SHP77 (cell line): ENCODE measurements at regions not wholly inside any gene's neighbourhood (a gene's known extent, or its start where the extent isn't known, plus 50 kb on each side); places are given as distances from the start of the nearest gene placed in this dataset.

Experiments used
- DNase-seq, 2 experiments: peaks; one replicate each; lab custom pipeline; 2025; lab: John Stamatoyannopoulos, UW

DNA sequence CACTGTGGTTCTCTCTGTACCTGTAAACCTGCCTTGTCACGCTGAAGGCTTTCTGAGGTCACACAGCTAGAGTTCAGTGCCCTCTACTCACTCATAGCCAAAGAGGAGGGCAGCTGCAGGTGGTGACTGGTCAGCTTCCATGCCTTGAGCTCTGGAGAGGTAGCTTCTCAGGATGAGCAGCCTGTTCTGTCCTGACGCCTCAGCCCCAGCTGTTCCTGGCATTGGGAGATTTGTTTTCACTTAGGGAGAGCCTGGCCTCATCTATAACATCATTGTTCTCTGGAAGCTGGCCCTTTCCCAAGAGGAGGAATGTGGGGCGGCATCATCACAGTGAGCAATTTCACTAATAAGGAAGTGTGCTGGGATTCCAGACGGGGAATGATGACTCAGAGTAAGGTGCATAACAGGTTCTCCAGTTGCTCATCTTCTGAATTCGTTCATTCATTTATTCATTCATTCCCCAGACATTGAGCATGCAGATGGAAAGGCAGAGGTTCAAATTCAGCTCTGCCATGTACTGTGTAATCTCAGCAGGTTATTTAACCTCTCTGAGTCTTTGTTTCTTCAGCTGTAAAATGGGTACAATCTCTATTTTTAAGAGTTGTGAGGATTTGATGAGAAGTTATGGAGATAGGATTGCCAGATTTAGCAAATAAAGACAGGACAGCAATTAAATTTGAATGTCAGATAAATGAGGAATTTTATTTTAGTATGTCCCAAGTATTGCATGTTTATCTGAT is 255.8 kb upstream of the CRY1 start:
- DNase-seq: no peak

DNA sequence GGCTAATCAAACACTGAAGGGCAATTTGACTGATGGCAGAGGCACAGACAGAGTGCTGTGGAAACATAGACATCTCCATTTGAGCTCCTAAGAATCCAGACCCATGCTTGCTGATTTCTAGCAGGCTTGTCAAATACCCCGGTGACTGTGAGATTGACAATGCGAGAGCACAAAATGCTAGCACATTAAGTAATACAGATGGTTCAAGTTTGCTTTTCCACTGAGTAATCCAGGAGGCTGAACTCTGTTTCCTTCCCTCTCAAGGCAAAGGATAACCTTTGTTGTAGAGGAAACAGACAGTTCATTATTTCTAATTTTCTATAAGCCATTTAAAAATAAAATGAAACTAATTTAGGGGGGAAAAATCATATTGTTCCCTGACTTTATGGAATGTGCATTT is 256.5 kb upstream of the CRY1 start:
- no peak for DNase-seq

DNA sequence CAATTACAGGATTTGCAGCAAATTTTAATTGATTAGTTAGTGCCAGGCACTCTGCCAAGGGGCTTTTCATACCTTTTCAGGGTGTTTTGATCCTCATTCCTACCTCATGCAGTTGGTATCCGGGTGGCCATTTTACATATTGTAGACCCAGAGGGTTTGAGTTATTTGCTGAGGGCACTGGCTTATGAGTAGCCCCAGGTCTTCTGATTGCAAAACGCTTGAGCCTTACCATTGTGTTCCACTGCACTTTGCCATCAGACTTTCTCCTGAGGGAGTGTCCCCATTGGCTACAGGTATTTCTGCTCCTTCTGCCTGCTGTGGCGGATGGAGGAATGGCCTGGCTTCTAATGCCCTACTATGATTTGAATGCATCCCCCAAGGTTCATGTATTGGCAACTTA is 257.8 kb upstream of the CRY1 start:
- no peak for DNase-seq

- no peak for DNase-seq
Measured at GRCh38 chr12:107351713-107352112, 258.4 kb upstream of the CRY1 start.

GRCh38 chr12:107352347-107353081 is 259.2 kb upstream of the CRY1 start:
- no peak for DNase-seq

- no peak for DNase-seq
Measured at GRCh38 chr12:107353312-107353711, 260.0 kb upstream of the CRY1 start.

GRCh38 chr12:107355004-107355565 is 261.7 kb upstream of the CRY1 start:
- DNase-seq: no peak

- DNase-seq: no peak
Measured at GRCh38 chr12:107355612-107356011, 262.3 kb upstream of the CRY1 start.

- no peak for DNase-seq
Measured at GRCh38 chr12:107356266-107356936, 263.1 kb upstream of the CRY1 start.

DNA sequence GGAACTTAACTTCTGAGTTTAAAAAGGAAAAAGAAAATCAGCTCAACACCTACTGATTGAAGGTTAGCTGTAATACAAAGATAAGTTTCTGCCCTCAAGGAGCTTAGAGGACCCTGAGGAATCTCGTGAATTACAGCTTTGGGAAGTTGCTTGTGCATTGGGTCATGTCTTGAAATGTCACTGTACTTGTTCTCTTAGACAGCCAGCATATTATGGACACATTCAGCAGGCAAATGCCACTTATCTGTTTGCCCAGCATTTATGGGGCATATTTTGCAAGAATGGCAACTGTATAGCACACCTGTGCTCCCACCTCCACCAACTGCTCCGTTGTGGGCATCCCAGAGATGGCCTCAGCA is 263.6 kb upstream of the CRY1 start:
- no peak for DNase-seq

DNA sequence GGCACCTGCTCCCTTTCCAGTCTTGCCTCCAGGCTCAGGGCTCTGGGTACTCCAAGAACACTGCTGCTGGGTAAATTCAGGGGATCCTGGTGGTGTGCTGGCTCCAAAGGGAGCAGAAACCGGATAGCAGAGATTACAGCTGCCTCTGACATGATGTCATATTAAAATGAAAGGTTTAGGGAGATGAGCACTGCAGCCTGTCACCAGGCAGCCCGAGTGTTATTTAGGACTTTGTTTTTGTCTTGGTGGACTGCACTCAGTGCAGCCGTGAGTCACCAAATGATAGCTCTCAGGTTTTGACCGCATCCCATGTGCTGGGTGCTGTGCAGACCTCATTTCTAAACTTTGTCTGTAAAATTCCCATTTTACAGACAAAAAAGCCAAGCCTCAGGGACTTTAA is 266.0 kb upstream of the CRY1 start:
- DNase-seq: no peak

- DNase-seq: no peak
Measured at GRCh38 chr12:107360033-107360432, 266.7 kb upstream of the CRY1 start.

GRCh38 chr12:107360482-107360881 is 267.1 kb upstream of the CRY1 start:
- no peak for DNase-seq

- no peak for DNase-seq
Measured at GRCh38 chr12:107361970-107362369, 268.6 kb upstream of the CRY1 start.

DNA sequence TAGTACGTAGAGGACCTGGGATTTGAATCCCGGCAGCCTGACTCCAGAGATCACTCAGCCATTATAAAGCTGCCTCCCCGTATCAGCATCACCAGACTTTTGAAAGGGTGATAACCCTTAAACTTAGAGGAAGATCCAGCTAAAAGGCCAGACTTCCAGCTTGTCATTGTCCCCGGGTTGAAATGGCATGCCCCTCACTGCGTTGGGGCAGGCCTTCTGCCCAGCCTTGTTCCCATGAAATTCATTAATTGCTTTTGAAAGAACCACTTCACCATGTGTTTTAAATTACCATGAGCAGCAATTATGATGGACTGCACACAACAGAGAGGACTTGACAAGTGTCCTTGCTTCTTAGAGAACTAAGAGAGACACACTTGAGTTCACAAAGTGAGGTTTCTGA is 269.6 kb upstream of the CRY1 start:
- no peak for DNase-seq

GRCh38 chr12:107364875-107365518 is 271.6 kb upstream of the CRY1 start:
- no peak for DNase-seq

DNA sequence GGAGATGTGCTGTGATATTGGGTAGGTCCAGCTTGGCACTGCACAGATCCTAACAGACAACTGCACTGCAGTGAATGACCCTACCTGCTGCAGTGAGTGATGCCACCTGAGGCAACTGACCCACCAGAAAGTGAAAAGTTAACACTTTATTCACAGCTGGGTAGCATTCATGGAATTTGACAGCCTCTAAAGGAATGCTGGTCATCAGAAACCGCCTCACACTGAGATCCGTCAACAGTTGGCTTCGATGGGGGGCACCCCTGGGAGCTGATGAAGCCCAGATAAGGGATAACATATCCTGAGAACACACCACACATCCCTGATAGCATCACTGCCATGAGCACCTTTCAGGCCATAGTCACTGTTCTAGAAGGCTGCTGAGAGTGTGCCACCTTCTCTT is 272.4 kb upstream of the CRY1 start:
- no peak for DNase-seq

DNA sequence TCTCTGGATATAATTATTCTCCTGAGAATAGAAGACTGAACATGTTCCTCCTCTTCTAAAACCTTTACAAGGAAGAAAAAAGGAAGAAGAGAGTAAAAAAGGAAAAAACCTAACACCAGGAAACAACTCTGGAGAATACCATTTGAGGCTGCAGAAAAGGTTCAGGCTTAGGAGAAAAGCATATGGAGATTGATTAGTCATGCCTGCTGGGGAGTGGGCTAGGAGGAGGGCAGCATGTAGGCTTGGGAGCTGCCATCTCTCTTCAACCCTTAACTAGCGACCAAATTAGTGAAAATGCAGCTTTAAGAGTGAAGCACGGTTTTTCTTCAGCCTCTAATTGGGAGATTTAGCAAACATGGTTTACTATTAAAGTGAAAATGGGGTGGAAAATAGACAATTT is 273.0 kb upstream of the CRY1 start:
- no peak for DNase-seq

DNA sequence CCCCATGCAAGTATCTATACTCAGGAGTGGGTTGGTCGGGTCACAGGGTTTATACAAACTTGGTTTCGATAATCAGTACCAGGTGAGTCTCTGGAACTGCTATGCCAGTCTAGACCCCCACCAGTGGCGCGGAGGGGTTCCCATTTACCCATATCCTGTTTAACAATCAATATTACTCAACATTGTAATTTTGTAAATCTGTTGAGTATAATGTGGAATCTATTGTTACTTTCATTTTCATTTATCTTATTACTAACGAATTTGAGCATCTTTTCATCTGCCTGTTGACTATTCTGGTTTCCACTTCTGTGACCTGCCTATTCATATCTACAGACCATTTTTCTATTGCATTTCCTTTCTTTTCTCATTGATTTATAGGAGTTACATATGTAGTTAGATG is 275.2 kb upstream of the CRY1 start:
- DNase-seq: no peak

DNA sequence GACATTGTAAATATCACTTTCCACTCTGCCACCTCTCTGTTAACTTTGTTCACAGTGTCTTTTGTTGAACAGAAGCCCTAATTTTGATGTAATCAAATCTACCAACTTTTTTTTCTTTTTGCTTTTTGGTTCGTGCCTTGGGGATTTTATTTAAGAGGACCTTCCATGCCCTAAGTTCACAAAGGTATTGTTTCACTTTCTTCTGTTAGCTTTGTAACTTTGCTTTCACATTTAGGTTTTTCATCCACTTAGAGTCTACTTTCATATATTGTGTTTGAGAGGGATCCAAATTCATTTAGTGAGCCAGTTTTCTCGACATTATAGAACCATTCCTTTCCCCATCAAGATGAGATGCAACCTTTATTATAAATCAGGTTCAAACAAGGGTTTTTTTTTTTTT is 275.7 kb upstream of the CRY1 start:
- no peak for DNase-seq

DNA sequence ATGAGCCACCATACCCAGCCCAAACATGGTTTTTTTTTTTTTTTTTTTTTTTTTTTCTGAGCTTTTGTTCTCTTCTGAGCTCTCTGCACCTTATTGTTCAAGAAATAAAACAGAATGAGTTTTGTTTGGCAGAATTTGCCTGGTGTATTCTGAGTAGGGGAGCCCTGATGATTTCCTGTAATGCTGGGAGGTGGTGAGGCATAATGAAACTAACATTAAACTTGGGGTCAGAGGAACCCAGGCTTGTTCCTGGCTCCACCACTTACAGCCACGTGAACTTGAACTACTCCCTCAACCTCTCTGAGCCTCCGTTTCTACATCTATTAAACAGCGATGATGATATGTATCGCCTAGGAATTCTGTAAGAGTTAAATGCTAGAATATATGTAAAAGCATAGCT is 276.3 kb upstream of the CRY1 start:
- no peak for DNase-seq

- no peak for DNase-seq
Measured at GRCh38 chr12:107372229-107372658, 278.9 kb upstream of the CRY1 start.
